OCI-LY7 (cell line): ENCODE measurements at regions not wholly inside any gene's neighbourhood (a gene's known extent, or its start where the extent isn't known, plus 50 kb on each side); places are given as distances from the start of the nearest gene placed in this dataset.

Experiments
- CTCF ChIP-seq: fragments of 200-600 bp; sonication (generic); conservative IDR thresholded peaks from 2 replicates; pipeline ENCODE4 v1.5.1; 2014; ENCODE audit warnings: mild to moderate bottlenecking, antibody characterized with exemption, low read length, moderate library complexity, mixed read lengths
- EZH2phosphoT487 ChIP-seq: fragments of 200-600 bp; sonication (generic); IDR thresholded peaks from 2 replicates; pipeline ENCODE4 v1.6.1; 2018; ENCODE audit warnings: low read depth, borderline replicate concordance, mild to moderate bottlenecking, mixed run types, antibody characterized with exemption, low read length, moderate library complexity, mixed read lengths

GRCh38 chr17:77381185-77381700, 240.5 kb downstream of the SEC14L1 start:
- TF ChIP-seq CTCF, result no peak
- no peak for TF ChIP-seq EZH2phosphoT487
